ENCODE measurements at regions not wholly inside any gene's neighbourhood (a gene's known extent, or its start where the extent isn't known, plus 50 kb on each side); places are given as distances from the start of the nearest gene placed in this dataset.

DNA sequence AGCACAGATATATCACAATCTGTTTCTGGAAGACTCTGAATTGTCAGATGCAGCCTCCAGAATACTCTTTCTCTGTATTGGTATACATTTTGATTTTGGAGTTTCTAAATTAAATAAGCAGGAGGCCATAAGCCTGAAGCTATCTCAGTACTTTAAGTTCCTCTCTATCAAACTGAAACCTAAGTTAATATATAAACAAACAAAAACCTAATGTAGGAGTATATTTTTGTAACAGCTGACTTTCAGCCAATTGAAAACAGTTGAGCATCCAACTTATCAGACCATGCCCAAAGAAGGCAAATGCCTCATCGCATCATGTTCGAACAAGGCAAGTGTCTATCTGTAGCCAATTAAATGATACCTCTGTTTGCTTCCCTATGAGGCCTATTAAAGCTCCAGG lies 1054.4 kb downstream of the AMY1C start:
- TF ChIP-seq PML (IDR thresholded peaks at IDR 0.05; ENCODE audit: low read length) (no peak), FOXK2 (IDR thresholded peaks at IDR 0.05) (no peak), CREM (IDR thresholded peaks at IDR 0.05; ENCODE audit: low read depth) (no peak), EZH2 (IDR thresholded peaks at IDR 0.05; ENCODE audit: borderline replicate concordance, control insufficient read depth, low read depth, low read length) (no peak), RB1 (IDR thresholded peaks at IDR 0.05; ENCODE audit: borderline replicate concordance) (no peak), POLR2A (IDR thresholded peaks at IDR 0.05; ENCODE audit: low read depth, low read length) (no peak), ESRRA (IDR thresholded peaks at IDR 0.05; ENCODE audit: low read length) (no peak), TAF1 (IDR thresholded peaks at IDR 0.05; ENCODE audit: borderline replicate concordance, low read depth, low read length) (no peak), BACH1 (IDR thresholded peaks at IDR 0.05; ENCODE audit: borderline replicate concordance) (no peak), NFIC (IDR thresholded peaks at IDR 0.05; ENCODE audit: low read depth, low read length) (no peak), CBFB (IDR thresholded peaks at IDR 0.05; ENCODE audit: low read depth) (no peak)
- TF ChIP-seq, protein P1, sequence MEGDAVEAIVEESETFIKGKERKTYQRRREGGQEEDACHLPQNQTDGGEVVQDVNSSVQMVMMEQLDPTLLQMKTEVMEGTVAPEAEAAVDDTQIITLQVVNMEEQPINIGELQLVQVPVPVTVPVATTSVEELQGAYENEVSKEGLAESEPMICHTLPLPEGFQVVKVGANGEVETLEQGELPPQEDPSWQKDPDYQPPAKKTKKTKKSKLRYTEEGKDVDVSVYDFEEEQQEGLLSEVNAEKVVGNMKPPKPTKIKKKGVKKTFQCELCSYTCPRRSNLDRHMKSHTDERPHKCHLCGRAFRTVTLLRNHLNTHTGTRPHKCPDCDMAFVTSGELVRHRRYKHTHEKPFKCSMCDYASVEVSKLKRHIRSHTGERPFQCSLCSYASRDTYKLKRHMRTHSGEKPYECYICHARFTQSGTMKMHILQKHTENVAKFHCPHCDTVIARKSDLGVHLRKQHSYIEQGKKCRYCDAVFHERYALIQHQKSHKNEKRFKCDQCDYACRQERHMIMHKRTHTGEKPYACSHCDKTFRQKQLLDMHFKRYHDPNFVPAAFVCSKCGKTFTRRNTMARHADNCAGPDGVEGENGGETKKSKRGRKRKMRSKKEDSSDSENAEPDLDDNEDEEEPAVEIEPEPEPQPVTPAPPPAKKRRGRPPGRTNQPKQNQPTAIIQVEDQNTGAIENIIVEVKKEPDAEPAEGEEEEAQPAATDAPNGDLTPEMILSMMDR (IDR thresholded peaks at IDR 0.05 in 2 of 3, conservative IDR thresholded peaks at IDR 0.05 in 1 of 3; ENCODE audit: control insufficient read depth in 2 of 3, extremely low read depth in 1 of 3, insufficient read depth in 1 of 3, low read depth in 3 of 3, low read length in 3 of 3), result no peak

Measured in GM12878 (cell line).